ENCODE measurements at regions not wholly inside any gene's neighbourhood (a gene's known extent, or its start where the extent isn't known, plus 50 kb on each side); places are given as distances from the start of the nearest gene placed in this dataset.

- TF ChIP-seq SIN3A (IDR thresholded peaks at IDR 0.05; ENCODE audit: low read depth, low read length), result no peak
- no peak for TF ChIP-seq USF1 (IDR thresholded peaks at IDR 0.05; ENCODE audit: borderline replicate concordance, extremely low read length, insufficient read depth, low read depth, low read length)
- TF ChIP-seq RCOR1 (conservative IDR thresholded peaks at IDR 0.05; ENCODE audit: low read depth, low read length), result no peak
- no peak for TF ChIP-seq CBX5 (IDR thresholded peaks at IDR 0.05; ENCODE audit: low read depth)
- no peak for TF ChIP-seq USF2 (IDR thresholded peaks at IDR 0.05; ENCODE audit: borderline replicate concordance, low read depth, low read length)
- no peak for TF ChIP-seq MAX (IDR thresholded peaks at IDR 0.05; ENCODE audit: low read depth, low read length)
- TF ChIP-seq YY1 (IDR thresholded peaks at IDR 0.05; ENCODE audit: low read depth, low read length), result no peak
- no peak for TF ChIP-seq CTCF (IDR thresholded peaks at IDR 0.05 in 2 of 3, conservative IDR thresholded peaks at IDR 0.05 in 1 of 3; ENCODE audit: control insufficient read depth in 2 of 3, extremely low read depth in 1 of 3, insufficient read depth in 1 of 3, low read depth in 3 of 3, low read length in 3 of 3)
- no peak for TF ChIP-seq CEBPZ (IDR thresholded peaks at IDR 0.05; ENCODE audit: low read depth, low read length)
These were observed 318.8 kb upstream of the TMEFF2 start for GRCh38 chr2:192513575-192513974.

Data from GM12878 (cell line).